ENCODE measurements at regions not wholly inside any gene's neighbourhood (a gene's known extent, or its start where the extent isn't known, plus 50 kb on each side); places are given as distances from the start of the nearest gene placed in this dataset.

- no peak for TF ChIP-seq REST (IDR thresholded peaks at IDR 0.05)
- no peak for TF ChIP-seq EHMT2 (IDR thresholded peaks at IDR 0.05; ENCODE audit: low read depth)
- no peak for TF ChIP-seq TP53 (CRISPR knock-in tag; IDR thresholded peaks at IDR 0.05)
- no peak for TF ChIP-seq FOSL2 (IDR thresholded peaks at IDR 0.05)
- no peak for TF ChIP-seq FOSL2 (CRISPR knock-in tag; IDR thresholded peaks at IDR 0.05)
- no peak for TF ChIP-seq E2F6 (IDR thresholded peaks at IDR 0.05; ENCODE audit: borderline replicate concordance, low read depth)
These were observed 123.5 kb upstream of the MAGI3 start (continued) for GRCh38 chr1:113266788-113267187.

- FAIRE-seq (no peak), ATAC-seq (no peak), DNase-seq (ENCODE audit: low read depth in 1 of 2, low spot score in 1 of 2) (no peak)
- Histone ChIP-seq H3K9me3 (no peaks in the 10 kb centered on the region), H3K4me3 (no peak overlapping the region), H3K4me2 (no peak overlapping the region), H3K4me1 (no peaks in the 10 kb centered on the region), H3K27ac (no peak overlapping the region)
- 90% methylated on average over 6 of the region's 6 CpGs for WGBS (ENCODE audit: missing lambda C conversion rate)
- TF ChIP-seq, protein P1, sequence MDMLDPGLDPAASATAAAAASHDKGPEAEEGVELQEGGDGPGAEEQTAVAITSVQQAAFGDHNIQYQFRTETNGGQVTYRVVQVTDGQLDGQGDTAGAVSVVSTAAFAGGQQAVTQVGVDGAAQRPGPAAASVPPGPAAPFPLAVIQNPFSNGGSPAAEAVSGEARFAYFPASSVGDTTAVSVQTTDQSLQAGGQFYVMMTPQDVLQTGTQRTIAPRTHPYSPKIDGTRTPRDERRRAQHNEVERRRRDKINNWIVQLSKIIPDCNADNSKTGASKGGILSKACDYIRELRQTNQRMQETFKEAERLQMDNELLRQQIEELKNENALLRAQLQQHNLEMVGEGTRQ (IDR thresholded peaks at IDR 0.05) = no peak
- TF ChIP-seq MAZ (IDR thresholded peaks at IDR 0.05; ENCODE audit: borderline replicate concordance, low read depth, low read length) = no peak
- TF ChIP-seq RARB (CRISPR knock-in tag; IDR thresholded peaks at IDR 0.05) = no peak
- no peak for TF ChIP-seq ZFP36 (IDR thresholded peaks at IDR 0.05; ENCODE audit: borderline replicate concordance, partially characterized antibody)
- ChIA-PET CTCF (interaction anchor here (0.6 to 1.3 kb wide), 3 partner anchors 7 to 52 kb away, joined by 4 to 7 read pairs (median 4); no protein-coding TSS in a partner anchor), POLR2A (no interaction called here)
These were observed 120.9 kb upstream of the MAGI3 start for GRCh38 chr1:113269168-113269963.

GRCh38 chr1:113271039-113271438 is 119.3 kb upstream of the MAGI3 start:
- FAIRE-seq (no peak), DNase-seq (ENCODE audit: low read depth in 1 of 2, low spot score in 1 of 2) (no peak), ATAC-seq (no peak)
- TF ChIP-seq ZFP36 (IDR thresholded peaks at IDR 0.05; ENCODE audit: borderline replicate concordance, partially characterized antibody) (no peak), RNF2 (IDR thresholded peaks at IDR 0.05; ENCODE audit: borderline replicate concordance, low read depth) (no peak), BHLHE40 (IDR thresholded peaks at IDR 0.05; ENCODE audit: low read depth, low read length) (no peak), MAZ (IDR thresholded peaks at IDR 0.05; ENCODE audit: borderline replicate concordance, low read depth, low read length) (no peak), HOXB13 (CRISPR knock-in tag; IDR thresholded peaks at IDR 0.05; ENCODE audit: low read depth) (no peak), MAFK (IDR thresholded peaks at IDR 0.05; ENCODE audit: partially characterized antibody) (no peak), MYC (IDR thresholded peaks at IDR 0.05; ENCODE audit: borderline replicate concordance, low read length) (no peak), HEYL (CRISPR knock-in tag; IDR thresholded peaks at IDR 0.05) (no peak), JUN (IDR thresholded peaks at IDR 0.05) (no peak), TP53 (CRISPR knock-in tag; IDR thresholded peaks at IDR 0.05) (no peak), RARB (CRISPR knock-in tag; IDR thresholded peaks at IDR 0.05) (no peak), ZNF302 (CRISPR knock-in tag; IDR thresholded peaks at IDR 0.05) (no peak)
- TF ChIP-seq, protein P2, sequence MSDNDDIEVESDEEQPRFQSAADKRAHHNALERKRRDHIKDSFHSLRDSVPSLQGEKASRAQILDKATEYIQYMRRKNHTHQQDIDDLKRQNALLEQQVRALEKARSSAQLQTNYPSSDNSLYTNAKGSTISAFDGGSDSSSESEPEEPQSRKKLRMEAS (IDR thresholded peaks at IDR 0.05) = no peak
- Histone ChIP-seq H3K4me2 (no peak overlapping the region), H3K4me3 (no peak overlapping the region), H3K27ac (no peak overlapping the region), H3K4me1 (no peaks in the 10 kb centered on the region), H3K9me3 (no peaks in the 10 kb centered on the region)
- POLR2A ChIA-PET = no interaction called here
- 66% methylated on average over 4 of the region's 4 CpGs for WGBS (ENCODE audit: missing lambda C conversion rate)
- CTCF ChIA-PET = interaction anchor here (1.2 kb wide), 2 partner anchors 9 to 407 kb away, joined by 3 to 7 read pairs; no protein-coding TSS in a partner anchor
